SK-N-MC (cell line): ENCODE measurements at regions not wholly inside any gene's neighbourhood (a gene's known extent, or its start where the extent isn't known, plus 50 kb on each side); places are given as distances from the start of the nearest gene placed in this dataset.

Experiments
- EZH2 ChIP-seq: fragments of 200-600 bp; sonication (generic); IDR thresholded peaks from one replicate; pipeline ENCODE4 v1.6.1; 2017; ENCODE audit warnings: antibody characterized with exemption
- FOXP2 ChIP-seq: optimal IDR thresholded peaks from 2 replicates; pipeline ENCODE3; 2011; ENCODE audit warnings: mild to moderate bottlenecking, moderate library complexity; ENCODE audit not compliant: insufficient read depth; ENCODE audit errors: extremely low read length, control extremely low read depth
- POLR2AphosphoS5 ChIP-seq: IDR thresholded peaks from 2 replicates; pipeline ENCODE4 v1.6.1; 2012; ENCODE audit warnings: mild to moderate bottlenecking, low read depth, low read length, borderline replicate concordance

- TF ChIP-seq POLR2AphosphoS5 (no peak), EZH2 (no peak), FOXP2 (no peak)
Observed at GRCh38 chr15:96180087-96180748, 150.3 kb upstream of the NR2F2 start.
